HEK293T (cell line): ENCODE measurements at regions not wholly inside any gene's neighbourhood (a gene's known extent, or its start where the extent isn't known, plus 50 kb on each side); places are given as distances from the start of the nearest gene placed in this dataset.

Source experiments
- BHLHE40 ChIP-seq: fragments of 450-650 bp; IDR thresholded peaks from 2 replicates; pipeline ENCODE4 v1.6.1; 2016; ENCODE audit warnings: mild to moderate bottlenecking, moderate library complexity, borderline replicate concordance
- FOXM1 ChIP-seq: fragments of 450-650 bp; IDR thresholded peaks from 2 replicates; pipeline ENCODE4 v1.6.1; 2017; ENCODE audit warnings: mild to moderate bottlenecking, borderline replicate concordance
- SP1 ChIP-seq: fragments of 450-650 bp; IDR thresholded peaks from 2 replicates; pipeline ENCODE4 v1.6.1; 2017
- SUZ12 ChIP-seq: fragments of 450-650 bp; IDR thresholded peaks from 2 replicates; pipeline ENCODE4 v1.6.1; 2016; ENCODE audit warnings: mild to moderate bottlenecking

DNA sequence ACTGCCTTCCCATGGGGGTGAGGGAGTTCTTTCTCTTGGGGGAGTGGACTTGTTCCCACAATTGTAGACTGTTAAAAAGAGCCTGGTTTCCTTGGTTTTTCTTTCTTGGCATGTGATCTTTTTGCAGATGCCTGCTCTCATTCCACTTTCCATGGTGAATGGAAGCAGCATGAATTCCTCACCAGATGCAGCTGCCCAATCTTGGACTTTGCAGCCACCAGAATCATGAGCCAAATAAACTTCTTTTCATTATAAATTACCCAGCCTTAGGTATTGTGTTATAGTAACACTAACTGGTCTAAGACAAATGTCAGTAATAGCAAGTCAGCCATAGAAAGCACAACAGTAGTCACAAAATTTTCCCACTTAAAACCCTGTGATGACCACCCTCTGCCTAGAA is 260.5 kb upstream of the THBS1 start:
- TF ChIP-seq SP1 (no peak), BHLHE40 (no peak), FOXM1 (no peak), SUZ12 (no peak)
